Breast epithelium (tissue), 3 donors: ENCODE measurements at regions not wholly inside any gene's neighbourhood (a gene's known extent, or its start where the extent isn't known, plus 50 kb on each side); places are given as distances from the start of the nearest gene placed in this dataset.

Experiments used
- POLR2A ChIP-seq: fragments of 450-650 bp; IDR thresholded peaks from one replicate; pipeline ENCODE4 v1.6.1; 2016; ENCODE audit warnings: antibody characterized with exemption, mild to moderate bottlenecking, moderate library complexity
- POLR2AphosphoS5 ChIP-seq, 3 donors: sonication (generic); formaldehyde crosslinking; IDR thresholded peaks; one replicate each; pipeline ENCODE4 v1.6.1; 2017; ENCODE audit warnings: antibody characterized with exemption in 3 of 3
- TF ChIP-seq, protein P1 (sequence below), 3 donors: fragments of 450-650 bp; IDR thresholded peaks; one replicate each; pipeline ENCODE4 v1.5.1; 2016 to 2017; ENCODE audit warnings: antibody characterized with exemption in 3 of 3, mild to moderate bottlenecking in 3 of 3, moderate library complexity in 3 of 3

- TF ChIP-seq POLR2AphosphoS5 (IDR thresholded peaks at IDR 0.05) (no peak), POLR2A (no peak)
- TF ChIP-seq, protein P1, sequence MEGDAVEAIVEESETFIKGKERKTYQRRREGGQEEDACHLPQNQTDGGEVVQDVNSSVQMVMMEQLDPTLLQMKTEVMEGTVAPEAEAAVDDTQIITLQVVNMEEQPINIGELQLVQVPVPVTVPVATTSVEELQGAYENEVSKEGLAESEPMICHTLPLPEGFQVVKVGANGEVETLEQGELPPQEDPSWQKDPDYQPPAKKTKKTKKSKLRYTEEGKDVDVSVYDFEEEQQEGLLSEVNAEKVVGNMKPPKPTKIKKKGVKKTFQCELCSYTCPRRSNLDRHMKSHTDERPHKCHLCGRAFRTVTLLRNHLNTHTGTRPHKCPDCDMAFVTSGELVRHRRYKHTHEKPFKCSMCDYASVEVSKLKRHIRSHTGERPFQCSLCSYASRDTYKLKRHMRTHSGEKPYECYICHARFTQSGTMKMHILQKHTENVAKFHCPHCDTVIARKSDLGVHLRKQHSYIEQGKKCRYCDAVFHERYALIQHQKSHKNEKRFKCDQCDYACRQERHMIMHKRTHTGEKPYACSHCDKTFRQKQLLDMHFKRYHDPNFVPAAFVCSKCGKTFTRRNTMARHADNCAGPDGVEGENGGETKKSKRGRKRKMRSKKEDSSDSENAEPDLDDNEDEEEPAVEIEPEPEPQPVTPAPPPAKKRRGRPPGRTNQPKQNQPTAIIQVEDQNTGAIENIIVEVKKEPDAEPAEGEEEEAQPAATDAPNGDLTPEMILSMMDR (IDR thresholded peaks at IDR 0.05): no peak
These were observed 73.5 kb downstream of the BOD1 start for GRCh38 chr5:173542964-173543363.
